Panc1 (cell line): ENCODE measurements at regions not wholly inside any gene's neighbourhood (a gene's known extent, or its start where the extent isn't known, plus 50 kb on each side); places are given as distances from the start of the nearest gene placed in this dataset.

Experiments
- ATAC-seq: fragments of 200-7000 bp; cut with Tn5 transposase; 2 replicates; pipeline ENCODE4 v1.9.1; 2020; ENCODE audit warnings: mild to moderate bottlenecking, moderate library complexity
- BruUV-seq: library from RNA; stranded (reverse); fragments of 400-500 nt; replicated peaks from 2 replicates; lab custom pipeline; 2021; lab: Mats Ljungman, UMichigan
- CTCF ChIA-PET: fragments of 300-600 bp; sonication (Branson Sonifier 250); formaldehyde crosslinking; loops from one replicate; lab custom pipeline; 2022; ENCODE audit warnings: antibody characterized with exemption; lab: Charles Lee
- POLR2A ChIA-PET: fragments of 300-600 bp; sonication (Branson Sonifier 250); formaldehyde crosslinking; loops from one replicate; lab custom pipeline; 2022; ENCODE audit warnings: antibody characterized with exemption; lab: Charles Lee
- DNase-seq: peaks from one replicate; pipeline ENCODE4 v3.0.0-alpha.2; 2010; ENCODE audit warnings: low read depth, low spot score
- H3K27ac ChIP-seq: 2 replicates; pipeline ENCODE4 v1.5.1; 2011; ENCODE audit warnings: mild to moderate bottlenecking, low read length, inconsistent platforms
- H3K27me3 ChIP-seq: fragments of 200-500 bp; sonication (Bioruptor generic); 2 replicates; pipeline ENCODE4 v1.6.0; 2014; ENCODE audit warnings: low read length, inconsistent platforms; ENCODE audit not compliant: control insufficient read depth, insufficient read depth
- H3K36me3 ChIP-seq: fragments of 200-500 bp; sonication (Bioruptor generic); 2 replicates; pipeline ENCODE4 v1.5.1; 2014; ENCODE audit warnings: inconsistent platforms, mild to moderate bottlenecking, low read length, moderate library complexity; ENCODE audit not compliant: control insufficient read depth, insufficient read depth
- H3K4me1 ChIP-seq: 2 replicates; pipeline ENCODE4 v1.5.1; 2011; ENCODE audit warnings: inconsistent platforms, mild to moderate bottlenecking, low read length, moderate library complexity; ENCODE audit not compliant: control insufficient read depth, insufficient read depth
- H3K4me3 ChIP-seq, 2 experiments: 2 replicates each; pipeline ENCODE4 v1.5.1; 2011 to 2012; ENCODE audit warnings: low read depth in 2 of 2, low read length in 2 of 2, mild to moderate bottlenecking in 2 of 2, inconsistent platforms in 1 of 2, moderate library complexity in 1 of 2
- H3K9me3 ChIP-seq: fragments of 200-500 bp; sonication (Bioruptor generic); 2 replicates; pipeline ENCODE4 v1.5.1; 2014; ENCODE audit warnings: low read depth, mild to moderate bottlenecking, inconsistent platforms, low read length, moderate library complexity; ENCODE audit not compliant: control insufficient read depth, insufficient read depth
- CTCF ChIP-seq: fragments of 450-650 bp; IDR thresholded peaks from 2 replicates; pipeline ENCODE4 v1.5.1; 2017; ENCODE audit warnings: mild to moderate bottlenecking
- POLR2AphosphoS5 ChIP-seq: IDR thresholded peaks from 2 replicates; pipeline ENCODE4 v1.6.1; 2012; ENCODE audit warnings: mild to moderate bottlenecking, low read depth, low read length, moderate library complexity
- REST ChIP-seq, 2 experiments: IDR thresholded peaks; 2 replicates each; pipeline ENCODE4 v1.6.1; 2011 to 2012; ENCODE audit warnings: low read depth in 2 of 2, control low read depth in 1 of 2, low read length in 1 of 2, mild to moderate bottlenecking in 1 of 2, moderate library complexity in 1 of 2; ENCODE audit not compliant: insufficient read depth in 1 of 2
- SIN3A ChIP-seq: IDR thresholded peaks from 2 replicates; pipeline ENCODE4 v1.6.1; 2012; ENCODE audit warnings: low read depth, mild to moderate bottlenecking, low read length, moderate library complexity, borderline replicate concordance; ENCODE audit not compliant: insufficient read depth
- TCF7L2 ChIP-seq: IDR thresholded peaks from 2 replicates; pipeline ENCODE4 v1.6.1; 2011; ENCODE audit warnings: mild to moderate bottlenecking, low read depth, low read length, inconsistent platforms
- in situ Hi-C: cut with HindIII; loops from 2 replicates; pipeline ENCODE4 v1.10.0; 2016; ENCODE audit warnings: low sequenced_read_pairs, low pct_unique_long_range_greater_than_20kb
- intact Hi-C: fragments of 100-400 bp; cut with micrococcal nuclease; formaldehyde crosslinking; loops from one replicate; pipeline ENCODE4 v1.10.0; 2022; ENCODE audit not compliant: unreplicated experiment

GRCh38 chr7:49111706-49112105, 187.4 kb downstream of the CDC14C start:
- ATAC-seq (no peak), DNase-seq (no peak)
- no peak for TF ChIP-seq TCF7L2
- no peak for TF ChIP-seq REST (IDR thresholded peaks at IDR 0.05; ENCODE audit: insufficient read depth in 1 of 2, low read depth in 2 of 2, low read length in 1 of 2)
- no peak for TF ChIP-seq SIN3A
- no peak for TF ChIP-seq POLR2AphosphoS5
- TF ChIP-seq CTCF: no peak
- POLR2A ChIA-PET: no interaction called here
- H3K27ac ChIP-seq: no peak overlapping the region
- H3K36me3 ChIP-seq: no peaks in the 10 kb centered on the region
- intact Hi-C loops: no loop called here
- CTCF ChIA-PET: no interaction called here
- H3K4me1 ChIP-seq: no peaks in the 10 kb centered on the region
- no peak overlapping the region for H3K4me3 ChIP-seq
- in situ Hi-C loops: no loop called here
- no peaks in the 10 kb centered on the region for H3K9me3 ChIP-seq
- no TSS peak for BruUV-seq
- H3K27me3 ChIP-seq: no peaks in the 10 kb centered on the region

GRCh38 chr7:49112222-49112621, 187.9 kb downstream of the CDC14C start:
- CTCF ChIA-PET: no interaction called here
- DNase-seq: no peak
- ATAC-seq: no peak
- no peak overlapping the region for H3K27ac ChIP-seq
- no peaks in the 10 kb centered on the region for H3K27me3 ChIP-seq
- POLR2A ChIA-PET: no interaction called here
- H3K36me3 ChIP-seq: no peaks in the 10 kb centered on the region
- H3K4me3 ChIP-seq: no peak overlapping the region
- no peaks in the 10 kb centered on the region for H3K9me3 ChIP-seq
- intact Hi-C loops (no loop called here), in situ Hi-C loops (no loop called here)
- H3K4me1 ChIP-seq: no peaks in the 10 kb centered on the region
- BruUV-seq: no TSS peak
- TF ChIP-seq SIN3A (no peak), POLR2AphosphoS5 (no peak), TCF7L2 (no peak), REST (IDR thresholded peaks at IDR 0.05; ENCODE audit: insufficient read depth in 1 of 2, low read depth in 2 of 2, low read length in 1 of 2) (no peak), CTCF (no peak)
